HepG2 (cell line): ENCODE measurements at regions not wholly inside any gene's neighbourhood (a gene's known extent, or its start where the extent isn't known, plus 50 kb on each side); places are given as distances from the start of the nearest gene placed in this dataset.

ENCODE experiments used
- ATAC-seq: fragments of 200-7000 bp; cut with Tn5 transposase; 3 replicates; pipeline ENCODE4 v1.9.1; 2020; ENCODE audit warnings: mild to moderate bottlenecking, moderate library complexity
- BruUV-seq: library from RNA; stranded (reverse); fragments of 400-500 nt; replicated peaks from 2 replicates; lab custom pipeline; 2021; lab: Mats Ljungman, UMichigan
- CTCF ChIA-PET: fragments of 300-600 bp; formaldehyde crosslinking; extraction: SDS; loops from one replicate; lab custom pipeline; 2021; ENCODE audit warnings: low total read pairs, inconsistent platforms, low intra/inter-chr PET ratio; lab: Yijun Ruan, JAX
- POLR2A ChIA-PET: fragments of 350-600 bp; sonication (Branson Sonifier 250); formaldehyde crosslinking; loops from one replicate; lab custom pipeline; 2020; ENCODE audit warnings: antibody characterized with exemption, inconsistent platforms; lab: Yijun Ruan, JAX
- DNase-seq: peaks from one replicate; pipeline ENCODE4 v3.0.0-alpha.2; 2015; ENCODE audit warnings: low spot score
- FAIRE-seq: peaks from 3 replicates; lab custom pipeline; 2011; peaks lifted over from hg19 to GRCh38; lab: Jason Lieb, UNC
- H2AFZ ChIP-seq: one replicate; pipeline ENCODE4 v1.6.1; 2011; ENCODE audit warnings: low read length, inconsistent platforms
- H3K27ac ChIP-seq: fragments of 300-600 bp; 3 replicates; pipeline ENCODE4 v1.8.0; 2011; ENCODE audit warnings: mixed run types, mild to moderate bottlenecking, mixed read lengths, low read length, inconsistent platforms; ENCODE audit not compliant: insufficient read depth; ENCODE audit errors: extremely low read length
- H3K27me3 ChIP-seq, 2 experiments: fragments of 200-600 bp in 1 of 2; 2 replicates in 1 of 2; 3 replicates in 1 of 2; pipeline versions ENCODE4 v1.6.0 to v1.8.0; 2011; ENCODE audit warnings: low read length in 2 of 2, mild to moderate bottlenecking in 2 of 2, moderate library complexity in 2 of 2, inconsistent platforms in 1 of 2; ENCODE audit not compliant: insufficient read depth in 2 of 2, control insufficient read depth in 1 of 2
- H3K36me3 ChIP-seq, 2 experiments: fragments of 200-600 bp in 1 of 2; replicated peaks in 1 of 2; 2 replicates in 1 of 2; 3 replicates in 1 of 2; pipeline versions ENCODE4 v1.5.1 to v1.8.0; 2011; ENCODE audit warnings: low read length in 2 of 2, inconsistent platforms in 1 of 2; ENCODE audit not compliant: insufficient read depth in 2 of 2, control insufficient read depth in 1 of 2
- H3K4me1 ChIP-seq: 2 replicates; pipeline ENCODE4 v1.5.1; 2012; ENCODE audit warnings: low read length, inconsistent platforms; ENCODE audit not compliant: insufficient read depth
- H3K4me2 ChIP-seq: 2 replicates; pipeline ENCODE4 v1.6.0; 2011; ENCODE audit warnings: low read depth, low read length, inconsistent platforms
- H3K4me3 ChIP-seq, 3 experiments: fragments of 200-600 bp in 1 of 3; sonication (generic), shearing (Covaris generic) in 1 of 3; replicated peaks in 1 of 3; 2 replicates each; pipeline ENCODE4 v1.5.1; 2011 to 2016; ENCODE audit warnings: low read length in 3 of 3, inconsistent platforms in 2 of 3, low read depth in 2 of 3, mild to moderate bottlenecking in 2 of 3, control low read depth in 1 of 3, mixed read lengths in 1 of 3; ENCODE audit not compliant: insufficient read depth in 1 of 3
- H3K79me2 ChIP-seq: one replicate; pipeline ENCODE4 v1.6.1; 2011; ENCODE audit warnings: low read length, inconsistent platforms; ENCODE audit not compliant: insufficient read depth
- H3K9ac ChIP-seq: 2 replicates; pipeline ENCODE4 v1.6.0; 2011; ENCODE audit warnings: mild to moderate bottlenecking, low read depth, low read length, inconsistent platforms; ENCODE audit not compliant: insufficient read depth
- H3K9me3 ChIP-seq: 2 replicates; pipeline ENCODE4 v1.5.1; 2012; ENCODE audit warnings: mild to moderate bottlenecking, low read length
- H4K20me1 ChIP-seq: 2 replicates; pipeline ENCODE4 v1.6.0; 2011; ENCODE audit warnings: inconsistent platforms, mild to moderate bottlenecking, low read length, moderate library complexity; ENCODE audit not compliant: insufficient read depth
- ARHGAP35 ChIP-seq: sonication (generic); formaldehyde crosslinking; IDR thresholded peaks from 2 replicates; pipeline ENCODE4 v1.9.0; 2022; ENCODE audit warnings: mild to moderate bottlenecking, inconsistent platforms, moderate library complexity, missing genetic modification reagents, borderline replicate concordance
- CREB1 ChIP-seq, 2 experiments: fragments of 450-650 bp in 1 of 2; IDR thresholded peaks; 2 replicates each; pipeline ENCODE4 v1.6.1; 2016 to 2017; ENCODE audit warnings: control low read depth in 1 of 2, mild to moderate bottlenecking in 1 of 2, missing compliant biosample characterization in 1 of 2, missing genetic modification characterization in 1 of 2
- FOSL1 ChIP-seq: sonication (generic); formaldehyde crosslinking; IDR thresholded peaks from 2 replicates; pipeline ENCODE4 v1.9.0; 2021; ENCODE audit warnings: missing genetic modification reagents, borderline replicate concordance
- GATAD1 ChIP-seq: IDR thresholded peaks from 2 replicates; pipeline ENCODE4 v1.6.1; 2016; ENCODE audit warnings: missing genetic modification reagents, missing compliant biosample characterization
- MATR3 ChIP-seq: sonication (generic); formaldehyde crosslinking; IDR thresholded peaks from 2 replicates; pipeline ENCODE4 v1.4.0; 2020; ENCODE audit warnings: missing genetic modification reagents
- MED8 ChIP-seq: sonication (generic); formaldehyde crosslinking; IDR thresholded peaks from 2 replicates; pipeline ENCODE4 v1.8.1; 2023; ENCODE audit warnings: mild to moderate bottlenecking, missing genetic modification reagents; ENCODE audit not compliant: insufficient replicate concordance
- PHF8 ChIP-seq: sonication (generic); formaldehyde crosslinking; IDR thresholded peaks from 2 replicates; pipeline ENCODE4 v1.5.0; 2020; ENCODE audit warnings: missing genetic modification reagents
- POLR2AphosphoS5 ChIP-seq: IDR thresholded peaks from 2 replicates; pipeline ENCODE4 v1.6.1; 2012; ENCODE audit warnings: low read depth, low read length
- SMAD3 ChIP-seq: sonication (generic); formaldehyde crosslinking; IDR thresholded peaks from 2 replicates; pipeline ENCODE4 v1.4.0; 2020; ENCODE audit warnings: missing genetic modification reagents
- SMAD9 ChIP-seq: sonication (generic); formaldehyde crosslinking; IDR thresholded peaks from 2 replicates; pipeline ENCODE4 v1.5.1; 2020; ENCODE audit warnings: mild to moderate bottlenecking, missing genetic modification reagents
- ZNF230 ChIP-seq: sonication (generic); formaldehyde crosslinking; IDR thresholded peaks from 2 replicates; pipeline ENCODE4 v1.4.0; 2020; ENCODE audit warnings: mild to moderate bottlenecking, missing genetic modification reagents
- ZNF549 ChIP-seq: sonication (generic); formaldehyde crosslinking; IDR thresholded peaks from 2 replicates; pipeline ENCODE4 v1.5.0; 2020; ENCODE audit warnings: missing genetic modification reagents
- ZNF577 ChIP-seq: sonication (generic); formaldehyde crosslinking; IDR thresholded peaks from 2 replicates; pipeline ENCODE4 v1.4.0; 2020; ENCODE audit warnings: mild to moderate bottlenecking, low read depth, missing genetic modification reagents, borderline replicate concordance
- in situ Hi-C: cut with HindIII; loops from 2 replicates; pipeline ENCODE4 v1.10.0; 2017; ENCODE audit warnings: low pct_unique_long_range_greater_than_20kb; ENCODE audit not compliant: extremely low pct_ligation_motif_present
- intact Hi-C: fragments of 100-400 bp; cut with micrococcal nuclease; formaldehyde crosslinking; loops from one replicate; pipeline ENCODE4 v1.10.0; 2022; ENCODE audit not compliant: unreplicated experiment
- TF ChIP-seq, protein P1 (sequence below): sonication (generic); formaldehyde crosslinking; conservative IDR thresholded peaks from 2 replicates; pipeline ENCODE4 v1.4.0; 2020; ENCODE audit warnings: missing genetic modification reagents
- TF ChIP-seq, protein P2 (sequence below): sonication (generic); formaldehyde crosslinking; IDR thresholded peaks from 2 replicates; pipeline ENCODE4 v1.8.1; 2023; ENCODE audit warnings: mild to moderate bottlenecking, missing genetic modification reagents

DNA sequence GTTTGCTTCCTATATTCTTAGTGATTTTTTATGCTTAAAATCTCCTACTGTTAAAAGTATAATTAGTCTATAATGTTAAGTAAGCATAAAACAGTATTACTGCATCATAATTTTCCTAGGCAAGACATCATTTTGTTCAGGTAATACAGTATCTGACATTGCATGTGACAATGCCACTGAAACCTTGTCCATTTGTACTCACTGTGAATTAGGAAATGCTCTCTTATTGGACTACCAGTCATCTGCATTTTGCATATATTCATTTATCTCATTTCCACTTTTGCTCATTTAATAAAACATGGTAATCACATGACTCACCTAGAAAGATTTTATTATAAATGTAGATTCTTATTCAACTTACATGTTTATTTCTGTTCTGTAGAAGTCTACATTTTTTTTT is 379.1 kb downstream of the ETV1 start:
- no peak for TF ChIP-seq MATR3 (CRISPR knock-in tag)
- no peak for TF ChIP-seq FOSL1 (CRISPR knock-in tag)
- TF ChIP-seq, protein P1, sequence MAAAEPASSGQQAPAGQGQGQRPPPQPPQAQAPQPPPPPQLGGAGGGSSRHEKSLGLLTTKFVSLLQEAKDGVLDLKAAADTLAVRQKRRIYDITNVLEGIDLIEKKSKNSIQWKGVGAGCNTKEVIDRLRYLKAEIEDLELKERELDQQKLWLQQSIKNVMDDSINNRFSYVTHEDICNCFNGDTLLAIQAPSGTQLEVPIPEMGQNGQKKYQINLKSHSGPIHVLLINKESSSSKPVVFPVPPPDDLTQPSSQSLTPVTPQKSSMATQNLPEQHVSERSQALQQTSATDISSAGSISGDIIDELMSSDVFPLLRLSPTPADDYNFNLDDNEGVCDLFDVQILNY (CRISPR knock-in tag): no peak
- TF ChIP-seq MED8 (CRISPR knock-in tag): no peak
- no peak for TF ChIP-seq PHF8 (CRISPR knock-in tag)
- TF ChIP-seq ZNF549 (CRISPR knock-in tag): no peak
- no peak for TF ChIP-seq SMAD3
- no peak for TF ChIP-seq ARHGAP35 (CRISPR knock-in tag)
- no peak for TF ChIP-seq GATAD1 (CRISPR knock-in tag)
- no peak for TF ChIP-seq POLR2AphosphoS5
- no peak for TF ChIP-seq ZNF230 (CRISPR knock-in tag)
- TF ChIP-seq, protein P2, sequence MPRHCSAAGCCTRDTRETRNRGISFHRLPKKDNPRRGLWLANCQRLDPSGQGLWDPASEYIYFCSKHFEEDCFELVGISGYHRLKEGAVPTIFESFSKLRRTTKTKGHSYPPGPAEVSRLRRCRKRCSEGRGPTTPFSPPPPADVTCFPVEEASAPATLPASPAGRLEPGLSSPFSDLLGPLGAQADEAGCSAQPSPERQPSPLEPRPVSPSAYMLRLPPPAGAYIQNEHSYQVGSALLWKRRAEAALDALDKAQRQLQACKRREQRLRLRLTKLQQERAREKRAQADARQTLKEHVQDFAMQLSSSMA (CRISPR knock-in tag): no peak
- no peak for TF ChIP-seq SMAD9 (CRISPR knock-in tag)
- no peak for TF ChIP-seq ZNF577 (CRISPR knock-in tag)
- TF ChIP-seq CREB1 (IDR thresholded peaks at IDR 0.05): no peak
- TF ChIP-seq CREB1 (CRISPR knock-in tag; IDR thresholded peaks at IDR 0.05): no peak
- H3K9ac ChIP-seq: no peak overlapping the region
- H3K4me2 ChIP-seq: no peak overlapping the region
- BruUV-seq: no TSS peak
- no peak for DNase-seq
- CTCF ChIA-PET: no interaction called here
- ATAC-seq: no peak
- no peak overlapping the region for H3K4me3 ChIP-seq
- H3K79me2 ChIP-seq: no peaks in the 10 kb centered on the region
- intact Hi-C loops (no loop called here), in situ Hi-C loops (no loop called here)
- POLR2A ChIA-PET: no interaction called here
- H3K27me3 ChIP-seq: no peaks in the 10 kb centered on the region
- no peak overlapping the region for H2AFZ ChIP-seq
- H3K4me1 ChIP-seq: no peaks in the 10 kb centered on the region
- H4K20me1 ChIP-seq: no peaks in the 10 kb centered on the region
- no peaks in the 10 kb centered on the region for H3K36me3 ChIP-seq
- peaks cover 63% of the 10 kb centered on the region for H3K9me3 ChIP-seq
- no peak for FAIRE-seq
- H3K27ac ChIP-seq: no peak overlapping the region
